Suprapubic skin (tissue), 4 donors: ENCODE measurements at regions not wholly inside any gene's neighbourhood (a gene's known extent, or its start where the extent isn't known, plus 50 kb on each side); places are given as distances from the start of the nearest gene placed in this dataset.

Experiments
- DNase-seq, 2 donors: peaks; one replicate each; pipeline ENCODE4 v3.0.0-alpha.2; 2019; ENCODE audit warnings: low spot score in 2 of 2
- H3K27ac ChIP-seq: fragments of 200-600 bp; sonication (generic); one replicate; pipeline ENCODE4 v1.5.1; 2019
- H3K27me3 ChIP-seq: fragments of 200-600 bp; sonication (generic); one replicate; pipeline ENCODE4 v1.5.1; 2019
- H3K36me3 ChIP-seq: fragments of 200-600 bp; sonication (generic); one replicate; pipeline ENCODE4 v1.5.1; 2019
- H3K4me1 ChIP-seq: fragments of 200-600 bp; sonication (generic); one replicate; pipeline ENCODE4 v1.5.1; 2019
- H3K4me3 ChIP-seq: fragments of 200-600 bp; sonication (generic); one replicate; pipeline ENCODE4 v1.5.1; 2019; ENCODE audit warnings: mild to moderate bottlenecking
- H3K9me3 ChIP-seq: fragments of 200-600 bp; sonication (generic); one replicate; pipeline ENCODE4 v1.5.1; 2019
- EP300 ChIP-seq: sonication (generic); formaldehyde crosslinking; IDR thresholded peaks from one replicate; pipeline ENCODE4 v1.6.1; 2017; ENCODE audit warnings: antibody characterized with exemption
- POLR2A ChIP-seq, 2 donors: fragments of 450-650 bp; IDR thresholded peaks; one replicate each; pipeline ENCODE4 v1.6.1; 2017; ENCODE audit warnings: antibody characterized with exemption in 2 of 2, mild to moderate bottlenecking in 2 of 2, moderate library complexity in 2 of 2
- POLR2AphosphoS5 ChIP-seq, 3 donors: sonication (generic); formaldehyde crosslinking; IDR thresholded peaks; one replicate each; pipeline ENCODE4 v1.6.1; 2017; ENCODE audit warnings: antibody characterized with exemption in 3 of 3
- WGBS: methylation state at CpG from one replicate; pipeline ENCODE4 v1.1.5; 2018; 5-methylcytosine and 5-hydroxymethylcytosine counted together
- TF ChIP-seq, protein P1 (sequence below), 2 donors: fragments of 200-600 bp in 1 of 2; fragments of 450-650 bp in 1 of 2; sonication (generic) in 1 of 2; IDR thresholded peaks; one replicate each; pipeline ENCODE4 v1.5.1; 2016 to 2019; ENCODE audit warnings: antibody characterized with exemption in 2 of 2, mild to moderate bottlenecking in 1 of 2, moderate library complexity in 1 of 2

DNA sequence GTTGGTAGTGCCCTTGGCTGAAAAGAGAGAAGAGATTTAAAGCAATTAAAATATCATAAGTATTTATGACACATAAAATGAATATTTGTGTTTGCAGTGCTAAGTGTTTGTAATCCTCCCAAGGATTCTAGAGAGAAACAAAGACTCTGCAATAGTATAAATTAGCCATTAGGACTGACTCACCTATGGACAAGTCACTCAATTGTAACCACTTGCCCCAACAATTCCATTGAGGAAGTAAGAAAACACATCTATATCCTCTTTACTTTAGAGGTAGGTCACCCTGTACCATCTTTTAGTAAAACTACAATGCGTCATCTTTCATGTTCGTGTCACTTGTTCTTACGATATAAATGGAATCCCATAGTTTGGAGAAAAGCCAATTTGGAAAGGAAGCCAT lies 85.7 kb upstream of the INHBA start:
- 70% methylated on average over 3 of the region's 3 CpGs for WGBS

DNA sequence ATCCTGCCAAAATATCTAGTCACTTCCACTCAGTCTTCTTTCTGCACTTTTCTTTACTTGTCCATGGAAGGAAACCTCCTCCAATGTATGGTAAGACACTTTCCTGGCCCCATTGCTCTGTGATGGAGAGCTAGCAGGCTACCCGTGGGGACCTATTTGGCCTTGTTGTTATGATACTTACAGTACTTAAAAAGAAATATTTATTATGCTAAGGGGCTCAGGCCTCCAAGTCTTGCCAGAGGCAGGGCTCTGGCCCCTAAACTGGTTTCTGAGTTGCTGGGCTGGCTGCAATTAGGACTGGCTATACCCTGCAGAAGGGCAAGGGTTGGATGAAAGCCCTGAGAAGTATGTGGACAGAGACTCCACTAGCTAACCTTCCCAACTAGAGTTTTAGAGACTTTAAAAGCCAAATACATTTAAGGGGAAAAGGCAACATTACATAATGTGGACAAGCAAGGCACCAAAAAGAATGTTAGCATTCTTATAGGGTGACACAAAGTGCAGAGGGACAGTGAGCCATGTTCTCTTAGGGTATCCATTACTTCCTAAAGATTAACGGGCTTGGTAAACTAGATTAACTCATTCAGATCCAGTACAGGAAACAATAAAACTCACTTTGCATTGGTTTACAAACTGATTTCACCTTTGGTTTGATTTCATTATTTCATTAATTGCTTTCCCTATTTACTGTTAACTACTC lies 84.9 kb upstream of the INHBA start:
- WGBS: 74% methylated on average over 2 of the region's 2 CpGs
- Histone ChIP-seq H3K27ac (no peak overlapping the region), H3K36me3 (no peaks in the 10 kb centered on the region), H3K4me3 (no peak overlapping the region), H3K9me3 (no peaks in the 10 kb centered on the region), H3K27me3 (no peaks in the 10 kb centered on the region), H3K4me1 (no peaks in the 10 kb centered on the region)
- no peak for DNase-seq
- TF ChIP-seq POLR2AphosphoS5 (IDR thresholded peaks at IDR 0.05) (no peak), EP300 (no peak), POLR2A (IDR thresholded peaks at IDR 0.05) (no peak)
- TF ChIP-seq, protein P1, sequence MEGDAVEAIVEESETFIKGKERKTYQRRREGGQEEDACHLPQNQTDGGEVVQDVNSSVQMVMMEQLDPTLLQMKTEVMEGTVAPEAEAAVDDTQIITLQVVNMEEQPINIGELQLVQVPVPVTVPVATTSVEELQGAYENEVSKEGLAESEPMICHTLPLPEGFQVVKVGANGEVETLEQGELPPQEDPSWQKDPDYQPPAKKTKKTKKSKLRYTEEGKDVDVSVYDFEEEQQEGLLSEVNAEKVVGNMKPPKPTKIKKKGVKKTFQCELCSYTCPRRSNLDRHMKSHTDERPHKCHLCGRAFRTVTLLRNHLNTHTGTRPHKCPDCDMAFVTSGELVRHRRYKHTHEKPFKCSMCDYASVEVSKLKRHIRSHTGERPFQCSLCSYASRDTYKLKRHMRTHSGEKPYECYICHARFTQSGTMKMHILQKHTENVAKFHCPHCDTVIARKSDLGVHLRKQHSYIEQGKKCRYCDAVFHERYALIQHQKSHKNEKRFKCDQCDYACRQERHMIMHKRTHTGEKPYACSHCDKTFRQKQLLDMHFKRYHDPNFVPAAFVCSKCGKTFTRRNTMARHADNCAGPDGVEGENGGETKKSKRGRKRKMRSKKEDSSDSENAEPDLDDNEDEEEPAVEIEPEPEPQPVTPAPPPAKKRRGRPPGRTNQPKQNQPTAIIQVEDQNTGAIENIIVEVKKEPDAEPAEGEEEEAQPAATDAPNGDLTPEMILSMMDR (IDR thresholded peaks at IDR 0.05): no peak

More for the DNA sequence above, 85.7 kb upstream of the INHBA start:
- Histone ChIP-seq H3K27ac (no peak overlapping the region), H3K4me1 (no peaks in the 10 kb centered on the region), H3K9me3 (no peaks in the 10 kb centered on the region), H3K4me3 (no peak overlapping the region), H3K27me3 (no peaks in the 10 kb centered on the region), H3K36me3 (no peaks in the 10 kb centered on the region)
- no peak for TF ChIP-seq EP300
- no peak for TF ChIP-seq POLR2A (IDR thresholded peaks at IDR 0.05)
- TF ChIP-seq, protein P1 (IDR thresholded peaks at IDR 0.05): no peak
- TF ChIP-seq POLR2AphosphoS5 (IDR thresholded peaks at IDR 0.05): no peak
- no peak for DNase-seq

DNA sequence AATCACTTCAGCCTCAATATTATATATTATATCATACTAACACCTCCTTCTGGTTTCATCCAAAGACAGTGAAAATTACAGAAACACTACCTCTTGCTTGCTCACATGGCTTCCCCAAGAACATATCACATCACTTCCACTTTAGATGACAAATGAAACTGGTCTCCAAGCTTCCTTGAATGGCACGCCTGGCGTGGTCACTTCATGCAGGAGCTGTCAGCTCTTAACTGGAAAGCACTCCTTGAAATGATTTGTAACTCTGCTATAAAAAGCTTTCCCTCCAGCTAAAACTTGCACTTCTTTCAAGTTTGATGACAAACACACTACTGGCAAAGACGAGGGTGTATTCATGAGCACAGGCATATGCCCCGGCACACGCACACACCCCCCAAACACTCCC lies 84.1 kb upstream of the INHBA start:
- Histone ChIP-seq H3K36me3 (no peaks in the 10 kb centered on the region), H3K27me3 (no peaks in the 10 kb centered on the region), H3K4me1 (no peaks in the 10 kb centered on the region), H3K27ac (no peak overlapping the region), H3K9me3 (no peaks in the 10 kb centered on the region), H3K4me3 (no peak overlapping the region)
- 37% methylated on average over 5 of the region's 5 CpGs for WGBS
- TF ChIP-seq EP300 (no peak), POLR2AphosphoS5 (IDR thresholded peaks at IDR 0.05) (no peak), POLR2A (IDR thresholded peaks at IDR 0.05) (no peak)
- TF ChIP-seq, protein P1 (IDR thresholded peaks at IDR 0.05): no peak
- no peak for DNase-seq

DNA sequence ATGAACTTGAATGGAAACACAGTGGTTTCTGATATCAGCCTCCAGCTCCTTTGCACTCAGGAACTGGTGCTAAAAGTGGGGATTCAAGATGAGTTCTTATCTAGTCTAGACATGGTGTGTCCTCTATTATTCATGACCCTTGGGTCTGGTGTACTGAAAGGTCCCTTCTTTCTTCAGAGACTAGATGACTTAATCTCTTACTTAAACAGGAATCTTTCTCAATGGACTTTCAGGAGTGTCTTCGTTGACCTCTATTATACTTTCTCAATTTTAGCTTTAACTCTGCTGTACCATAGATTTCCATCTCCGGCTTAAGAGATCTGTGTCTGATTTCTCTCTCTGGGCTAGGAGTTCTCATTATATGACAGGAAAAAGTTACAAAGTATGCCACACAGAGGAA lies 83.5 kb upstream of the INHBA start:
- no peak overlapping the region for H3K27ac ChIP-seq
- H3K4me3 ChIP-seq: no peak overlapping the region
- no peaks in the 10 kb centered on the region for H3K27me3 ChIP-seq
- WGBS: 82% methylated on average over 2 of the region's 2 CpGs
- DNase-seq: no peak
- TF ChIP-seq POLR2AphosphoS5 (IDR thresholded peaks at IDR 0.05) (no peak), POLR2A (IDR thresholded peaks at IDR 0.05) (no peak), EP300 (no peak)
- TF ChIP-seq, protein P1 (IDR thresholded peaks at IDR 0.05): no peak
- H3K9me3 ChIP-seq: no peaks in the 10 kb centered on the region
- no peaks in the 10 kb centered on the region for H3K36me3 ChIP-seq
- H3K4me1 ChIP-seq: no peaks in the 10 kb centered on the region

DNA sequence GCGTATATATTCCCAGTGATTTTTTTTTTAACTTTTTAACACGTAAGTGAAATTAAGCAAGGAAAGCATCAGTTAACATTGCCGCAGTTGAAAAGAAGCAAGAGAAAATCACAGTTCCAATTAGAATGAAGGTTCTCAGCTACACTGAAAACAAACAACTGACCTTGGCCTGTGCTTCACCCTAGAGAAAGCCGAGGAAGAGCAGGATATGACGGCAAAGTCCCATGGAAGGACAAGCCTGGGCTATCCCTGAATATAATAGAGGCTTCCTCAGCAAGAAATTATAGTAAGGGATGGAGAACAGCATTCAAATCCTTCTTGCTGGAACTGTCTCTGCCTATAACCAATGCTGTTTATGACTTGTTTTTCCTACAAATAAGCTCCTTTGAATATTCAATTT lies 83.0 kb upstream of the INHBA start:
- no peak overlapping the region for H3K27ac ChIP-seq
- WGBS: 81% methylated on average over 5 of the region's 5 CpGs
- no peaks in the 10 kb centered on the region for H3K4me1 ChIP-seq
- no peaks in the 10 kb centered on the region for H3K36me3 ChIP-seq
- TF ChIP-seq, protein P1 (IDR thresholded peaks at IDR 0.05): no peak
- TF ChIP-seq EP300: no peak
- no peak for TF ChIP-seq POLR2A (IDR thresholded peaks at IDR 0.05)
- TF ChIP-seq POLR2AphosphoS5 (IDR thresholded peaks at IDR 0.05): no peak
- no peaks in the 10 kb centered on the region for H3K27me3 ChIP-seq
- DNase-seq: no peak
- H3K9me3 ChIP-seq: no peaks in the 10 kb centered on the region
- H3K4me3 ChIP-seq: no peak overlapping the region
